AG09309 (cell line): ENCODE measurements at regions not wholly inside any gene's neighbourhood (a gene's known extent, or its start where the extent isn't known, plus 50 kb on each side); places are given as distances from the start of the nearest gene placed in this dataset.

Experiments
- DNase-seq: peaks from one replicate; pipeline ENCODE4 v3.0.0-alpha.2; 2010; ENCODE audit warnings: low read depth
- H3K4me3 ChIP-seq: 2 replicates; pipeline ENCODE4 v1.5.1; 2011; ENCODE audit warnings: mild to moderate bottlenecking, low read depth, low read length, moderate library complexity; ENCODE audit not compliant: control insufficient read depth
- CTCF ChIP-seq: IDR thresholded peaks from 2 replicates; pipeline ENCODE4 v1.5.1; 2011; ENCODE audit warnings: mild to moderate bottlenecking, low read depth, low read length, inconsistent platforms; ENCODE audit not compliant: insufficient read depth, control insufficient read depth; ENCODE audit errors: missing control alignments

GRCh38 chr15:77812664-77813063 lies 180.0 kb upstream of the LINGO1 start:
- TF ChIP-seq CTCF: no peak
- no peak overlapping the region for H3K4me3 ChIP-seq
- no peak for DNase-seq

GRCh38 chr15:77811270-77811669 lies 178.6 kb upstream of the LINGO1 start:
- no peak for DNase-seq
- TF ChIP-seq CTCF: no peak
- no peak overlapping the region for H3K4me3 ChIP-seq

- no peak for DNase-seq
- TF ChIP-seq CTCF: no peak
- no peak overlapping the region for H3K4me3 ChIP-seq
Measured at GRCh38 chr15:77810130-77810571, 177.4 kb upstream of the LINGO1 start.

GRCh38 chr15:77808581-77809177 lies 176.0 kb upstream of the LINGO1 start:
- TF ChIP-seq CTCF: no peak
- H3K4me3 ChIP-seq: no peak overlapping the region
- no peak for DNase-seq

GRCh38 chr15:77808075-77808474 lies 175.4 kb upstream of the LINGO1 start:
- H3K4me3 ChIP-seq: no peak overlapping the region
- DNase-seq: no peak

GRCh38 chr15:77807611-77808010 lies 174.9 kb upstream of the LINGO1 start:
- no peak overlapping the region for H3K4me3 ChIP-seq
- no peak for TF ChIP-seq CTCF
- DNase-seq: no peak

More at GRCh38 chr15:77808075-77808474, 175.4 kb upstream of the LINGO1 start:
- TF ChIP-seq CTCF: no peak
